ENCODE measurements at regions not wholly inside any gene's neighbourhood (a gene's known extent, or its start where the extent isn't known, plus 50 kb on each side); places are given as distances from the start of the nearest gene placed in this dataset.

GRCh38 chr5:23024470-23024869 lies 171.3 kb upstream of the CDH12 start:
- Histone ChIP-seq H3K9ac (ENCODE audit: low read depth, low read length, poor library complexity) (no peak overlapping the region), H3K4me2 (ENCODE audit: insufficient read depth, low read length, poor library complexity, severe bottlenecking) (no peak overlapping the region), H3K4me3 (ENCODE audit: low read length in 2 of 2) (no peak overlapping the region), H3K27me3 (ENCODE audit: control insufficient read depth in 3 of 3, insufficient read depth in 3 of 3, low read depth in 1 of 3, low read length in 3 of 3) (no peaks in the 10 kb centered on the region), H3K18ac (ENCODE audit: low read length) (no peak overlapping the region), H3K4ac (ENCODE audit: low read length) (no peak overlapping the region), H4K8ac (ENCODE audit: low read depth, low read length) (no peak overlapping the region), H2BK12ac (ENCODE audit: low read length) (no peak overlapping the region), H3K27ac (replicated peaks; ENCODE audit: low read length) (no peak overlapping the region), H3K23ac (ENCODE audit: low read depth, low read length, poor library complexity) (no peak overlapping the region), H2AK5ac (ENCODE audit: low read depth, low read length) (no peak overlapping the region), H3K9me3 (replicated peaks in 1 of 2; ENCODE audit: control insufficient read depth in 2 of 2, insufficient read depth in 1 of 2, low read depth in 1 of 2, low read length in 2 of 2) (no peaks in the 10 kb centered on the region), H2BK120ac (ENCODE audit: low read depth, low read length) (no peak overlapping the region), H2BK5ac (ENCODE audit: low read length) (no peak overlapping the region), H2AFZ (ENCODE audit: low read length) (no peak overlapping the region), H2BK15ac (ENCODE audit: low read length) (no peak overlapping the region), H3K14ac (ENCODE audit: low read length) (no peak overlapping the region), H3K36me3 (replicated peaks in 1 of 2; ENCODE audit: control insufficient read depth in 2 of 2, insufficient read depth in 2 of 2, low read length in 2 of 2) (no peaks in the 10 kb centered on the region), H3K79me1 (ENCODE audit: low read depth, low read length) (no peaks in the 10 kb centered on the region), H4K91ac (ENCODE audit: low read depth, low read length, poor library complexity) (no peak overlapping the region), H3K4me1 (ENCODE audit: control insufficient read depth in 2 of 2, insufficient read depth in 1 of 2, low read depth in 1 of 2, low read length in 2 of 2) (no peaks in the 10 kb centered on the region)
- WGBS, 2 donors (ENCODE audit: extremely low coverage in 2 of 2, insufficient read length in 2 of 2, insufficient replicate concordance in 1 of 2): no CpG with 5 or more reads among the region's 5 CpGs
- no peak for DNase-seq (ENCODE audit: low spot score)

- no peak overlapping the region for H2BK120ac ChIP-seq (ENCODE audit: low read depth, low read length)
- no peak overlapping the region for H3K23ac ChIP-seq (ENCODE audit: low read depth, low read length, poor library complexity)
- H2BK12ac ChIP-seq (ENCODE audit: low read length): no peak overlapping the region
- H3K4me2 ChIP-seq (ENCODE audit: insufficient read depth, low read length, poor library complexity, severe bottlenecking): no peak overlapping the region
- no peaks in the 10 kb centered on the region for H3K4me1 ChIP-seq (ENCODE audit: control insufficient read depth in 2 of 2, insufficient read depth in 1 of 2, low read depth in 1 of 2, low read length in 2 of 2)
- no peak overlapping the region for H2AK5ac ChIP-seq (ENCODE audit: low read depth, low read length)
- no peak overlapping the region for H3K9ac ChIP-seq (ENCODE audit: low read depth, low read length, poor library complexity)
- no peak overlapping the region for H3K4me3 ChIP-seq (ENCODE audit: low read length in 2 of 2)
- DNase-seq (ENCODE audit: low spot score): no peak
- no peak overlapping the region for H3K4ac ChIP-seq (ENCODE audit: low read length)
- no peak overlapping the region for H4K8ac ChIP-seq (ENCODE audit: low read depth, low read length)
- no peak overlapping the region for H3K27ac ChIP-seq (replicated peaks; ENCODE audit: low read length)
- H3K27me3 ChIP-seq (ENCODE audit: control insufficient read depth in 3 of 3, insufficient read depth in 3 of 3, low read depth in 1 of 3, low read length in 3 of 3): no peaks in the 10 kb centered on the region
- no peaks in the 10 kb centered on the region for H3K36me3 ChIP-seq (replicated peaks in 1 of 2; ENCODE audit: control insufficient read depth in 2 of 2, insufficient read depth in 2 of 2, low read length in 2 of 2)
- H2AFZ ChIP-seq (ENCODE audit: low read length): no peak overlapping the region
- H3K79me1 ChIP-seq (ENCODE audit: low read depth, low read length): no peaks in the 10 kb centered on the region
- H3K14ac ChIP-seq (ENCODE audit: low read length): no peak overlapping the region
- no CpG with 5 or more reads among the region's 4 CpGs for WGBS, 2 donors (ENCODE audit: extremely low coverage in 2 of 2, insufficient read length in 2 of 2, insufficient replicate concordance in 1 of 2)
- H2BK15ac ChIP-seq (ENCODE audit: low read length): no peak overlapping the region
- no peak overlapping the region for H4K91ac ChIP-seq (ENCODE audit: low read depth, low read length, poor library complexity)
- no peak overlapping the region for H2BK5ac ChIP-seq (ENCODE audit: low read length)
- H3K9me3 ChIP-seq (replicated peaks in 1 of 2; ENCODE audit: control insufficient read depth in 2 of 2, insufficient read depth in 1 of 2, low read depth in 1 of 2, low read length in 2 of 2): no peaks in the 10 kb centered on the region
- no peak overlapping the region for H3K18ac ChIP-seq (ENCODE audit: low read length)
Observed at GRCh38 chr5:23014825-23015224, 161.7 kb upstream of the CDH12 start.

GRCh38 chr5:23014266-23014665 lies 161.1 kb upstream of the CDH12 start:
- Histone ChIP-seq H2BK15ac (ENCODE audit: low read length) (no peak overlapping the region), H3K4me3 (ENCODE audit: low read length in 2 of 2) (no peak overlapping the region), H3K14ac (ENCODE audit: low read length) (no peak overlapping the region), H3K23ac (ENCODE audit: low read depth, low read length, poor library complexity) (no peak overlapping the region), H3K27ac (replicated peaks; ENCODE audit: low read length) (no peak overlapping the region), H2AK5ac (ENCODE audit: low read depth, low read length) (no peak overlapping the region), H2BK120ac (ENCODE audit: low read depth, low read length) (no peak overlapping the region), H2BK12ac (ENCODE audit: low read length) (no peak overlapping the region), H3K9me3 (replicated peaks in 1 of 2; ENCODE audit: control insufficient read depth in 2 of 2, insufficient read depth in 1 of 2, low read depth in 1 of 2, low read length in 2 of 2) (no peaks in the 10 kb centered on the region), H3K9ac (ENCODE audit: low read depth, low read length, poor library complexity) (no peak overlapping the region), H4K91ac (ENCODE audit: low read depth, low read length, poor library complexity) (no peak overlapping the region), H3K4me1 (ENCODE audit: control insufficient read depth in 2 of 2, insufficient read depth in 1 of 2, low read depth in 1 of 2, low read length in 2 of 2) (no peaks in the 10 kb centered on the region), H3K36me3 (replicated peaks in 1 of 2; ENCODE audit: control insufficient read depth in 2 of 2, insufficient read depth in 2 of 2, low read length in 2 of 2) (no peaks in the 10 kb centered on the region), H2BK5ac (ENCODE audit: low read length) (no peak overlapping the region), H2AFZ (ENCODE audit: low read length) (no peak overlapping the region), H3K4ac (ENCODE audit: low read length) (no peak overlapping the region), H4K8ac (ENCODE audit: low read depth, low read length) (no peak overlapping the region), H3K18ac (ENCODE audit: low read length) (no peak overlapping the region), H3K27me3 (ENCODE audit: control insufficient read depth in 3 of 3, insufficient read depth in 3 of 3, low read depth in 1 of 3, low read length in 3 of 3) (no peaks in the 10 kb centered on the region), H3K4me2 (ENCODE audit: insufficient read depth, low read length, poor library complexity, severe bottlenecking) (no peak overlapping the region), H3K79me1 (ENCODE audit: low read depth, low read length) (no peaks in the 10 kb centered on the region)
- WGBS, 2 donors (ENCODE audit: extremely low coverage in 2 of 2, insufficient read length in 2 of 2, insufficient replicate concordance in 1 of 2): no CpG with 5 or more reads among the region's 1 CpG
- no peak for DNase-seq (ENCODE audit: low spot score)

GRCh38 chr5:23013395-23013998 lies 160.4 kb upstream of the CDH12 start:
- Histone ChIP-seq H3K9me3 (replicated peaks in 1 of 2; ENCODE audit: control insufficient read depth in 2 of 2, insufficient read depth in 1 of 2, low read depth in 1 of 2, low read length in 2 of 2) (no peaks in the 10 kb centered on the region), H3K36me3 (replicated peaks in 1 of 2; ENCODE audit: control insufficient read depth in 2 of 2, insufficient read depth in 2 of 2, low read length in 2 of 2) (no peaks in the 10 kb centered on the region), H3K79me1 (ENCODE audit: low read depth, low read length) (no peaks in the 10 kb centered on the region), H4K91ac (ENCODE audit: low read depth, low read length, poor library complexity) (no peak overlapping the region), H2AK5ac (ENCODE audit: low read depth, low read length) (no peak overlapping the region), H3K14ac (ENCODE audit: low read length) (no peak overlapping the region), H2BK15ac (ENCODE audit: low read length) (no peak overlapping the region), H3K23ac (ENCODE audit: low read depth, low read length, poor library complexity) (no peak overlapping the region), H3K4me1 (ENCODE audit: control insufficient read depth in 2 of 2, insufficient read depth in 1 of 2, low read depth in 1 of 2, low read length in 2 of 2) (no peaks in the 10 kb centered on the region), H3K4ac (ENCODE audit: low read length) (no peak overlapping the region), H2AFZ (ENCODE audit: low read length) (no peak overlapping the region), H3K18ac (ENCODE audit: low read length) (no peak overlapping the region), H2BK12ac (ENCODE audit: low read length) (no peak overlapping the region), H3K27me3 (ENCODE audit: control insufficient read depth in 3 of 3, insufficient read depth in 3 of 3, low read depth in 1 of 3, low read length in 3 of 3) (no peaks in the 10 kb centered on the region), H3K4me2 (ENCODE audit: insufficient read depth, low read length, poor library complexity, severe bottlenecking) (no peak overlapping the region), H3K27ac (replicated peaks; ENCODE audit: low read length) (no peak overlapping the region), H2BK5ac (ENCODE audit: low read length) (no peak overlapping the region), H3K9ac (ENCODE audit: low read depth, low read length, poor library complexity) (no peak overlapping the region), H4K8ac (ENCODE audit: low read depth, low read length) (no peak overlapping the region), H3K4me3 (ENCODE audit: low read length in 2 of 2) (no peak overlapping the region), H2BK120ac (ENCODE audit: low read depth, low read length) (no peak overlapping the region)
- DNase-seq (ENCODE audit: low spot score): no peak
- 100% methylated on average over 1 of the region's 4 CpGs; no CpG with 5 or more reads in 1 of the 2 donors for WGBS, 2 donors (ENCODE audit: extremely low coverage in 2 of 2, insufficient read length in 2 of 2, insufficient replicate concordance in 1 of 2)
